ENCODE measurements at regions not wholly inside any gene's neighbourhood (a gene's known extent, or its start where the extent isn't known, plus 50 kb on each side); places are given as distances from the start of the nearest gene placed in this dataset.

DNA sequence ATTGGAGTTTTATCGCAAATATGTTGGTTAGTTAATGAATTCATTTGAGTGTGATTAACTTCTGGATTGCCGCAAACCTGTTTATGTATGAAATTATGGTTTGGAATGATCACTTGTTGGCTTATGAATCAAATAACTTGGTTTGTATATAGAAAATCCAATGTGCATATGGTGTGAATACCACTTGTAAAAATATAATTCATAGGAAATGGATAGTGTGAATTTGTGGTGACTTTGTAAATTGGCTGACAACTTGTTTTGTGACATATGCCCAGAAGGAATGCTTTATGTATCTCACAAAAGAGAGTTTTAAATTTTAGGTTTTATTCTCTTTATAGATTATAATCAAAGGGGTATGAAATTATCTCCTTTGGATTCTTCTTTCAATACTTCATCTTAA, 436.2 kb downstream of the EPHA5 start:
- no peak overlapping the region for H2AFZ ChIP-seq
- no peaks in the 10 kb centered on the region for H3F3A ChIP-seq (replicated peaks; ENCODE audit: low read depth)
- H3K4me2 ChIP-seq: no peak overlapping the region
- peaks cover 3% of the 10 kb centered on the region; the same call in 1 of the 2 replicates for H3K9me2 ChIP-seq (ENCODE audit: insufficient read depth)
- H3K27me3 ChIP-seq (ENCODE audit: insufficient read depth): no peaks in the 10 kb centered on the region
- H3K36me3 ChIP-seq (ENCODE audit: insufficient read depth): no peaks in the 10 kb centered on the region
- no peak overlapping the region for H3K4me3 Mint-ChIP-seq
- ATAC-seq (no peak), DNase-seq (ENCODE audit: low spot score) (no peak)
- no peak overlapping the region for H3K4me3 ChIP-seq
- H3K9me3 Mint-ChIP-seq: no peaks in the 10 kb centered on the region
- no peaks in the 10 kb centered on the region for H3K36me3 Mint-ChIP-seq (ENCODE audit: low read depth)
- H3K79me2 ChIP-seq (replicated peaks; ENCODE audit: insufficient read depth): no peaks in the 10 kb centered on the region
- H3K27ac Mint-ChIP-seq: no peak overlapping the region
- H3K27me3 Mint-ChIP-seq (ENCODE audit: insufficient read depth, low read depth, poor library complexity): no peaks in the 10 kb centered on the region
- no peak overlapping the region for H3K27ac ChIP-seq (ENCODE audit: low read depth)
- no peaks in the 10 kb centered on the region for H3K4me1 Mint-ChIP-seq
- TF ChIP-seq CREB1 (CRISPR knock-in tag; IDR thresholded peaks at IDR 0.05; ENCODE audit: low read depth) (no peak), NANOG (IDR thresholded peaks at IDR 0.05; ENCODE audit: borderline replicate concordance) (no peak)
- H4K20me1 ChIP-seq (replicated peaks; ENCODE audit: insufficient read depth): no peaks in the 10 kb centered on the region
- H3K4me1 ChIP-seq (ENCODE audit: insufficient read depth): no peaks in the 10 kb centered on the region

DNA sequence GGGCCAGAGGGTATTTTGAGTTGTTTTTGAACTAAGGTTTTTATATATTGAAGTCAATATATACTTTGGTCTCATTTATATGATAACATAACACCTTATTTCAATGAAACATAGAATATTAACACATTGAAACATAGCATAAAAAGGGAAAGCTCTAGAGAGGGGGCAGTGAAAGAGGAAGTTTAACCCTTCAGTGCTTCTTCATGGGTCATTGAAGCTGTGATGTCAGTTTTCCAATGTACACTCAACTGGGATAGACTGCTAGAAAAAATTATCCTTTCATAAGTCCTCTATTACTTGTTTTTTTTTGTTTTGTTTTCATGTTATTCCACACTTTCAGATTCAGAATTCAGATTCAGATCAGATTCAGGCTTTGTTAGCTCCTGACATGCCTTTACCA, 442.7 kb downstream of the EPHA5 start:
- Mint-ChIP-seq H3K36me3 (ENCODE audit: low read depth) (no peaks in the 10 kb centered on the region), H3K4me1 (no peaks in the 10 kb centered on the region), H3K9me3 (no peaks in the 10 kb centered on the region), H3K27ac (no peak overlapping the region), H3K4me3 (no peak overlapping the region), H3K27me3 (ENCODE audit: insufficient read depth, low read depth, poor library complexity) (no peaks in the 10 kb centered on the region)
- H2AFZ ChIP-seq: no peak overlapping the region
- H3F3A ChIP-seq (replicated peaks; ENCODE audit: low read depth): no peaks in the 10 kb centered on the region
- H3K27me3 ChIP-seq (ENCODE audit: insufficient read depth): no peaks in the 10 kb centered on the region
- no peak overlapping the region for H3K4me2 ChIP-seq
- H3K79me2 ChIP-seq (replicated peaks; ENCODE audit: insufficient read depth): no peaks in the 10 kb centered on the region
- ATAC-seq (no peak), DNase-seq (ENCODE audit: low spot score) (no peak)
- no peak overlapping the region for H3K27ac ChIP-seq (ENCODE audit: low read depth)
- no peaks in the 10 kb centered on the region for H3K4me1 ChIP-seq (ENCODE audit: insufficient read depth)
- H4K20me1 ChIP-seq (replicated peaks; ENCODE audit: insufficient read depth): no peaks in the 10 kb centered on the region
- H3K4me3 ChIP-seq: no peak overlapping the region
- H3K9me2 ChIP-seq (ENCODE audit: insufficient read depth): no peaks in the 10 kb centered on the region
- no peaks in the 10 kb centered on the region for H3K36me3 ChIP-seq (ENCODE audit: insufficient read depth)
- TF ChIP-seq STAT1 (IDR thresholded peaks at IDR 0.05; ENCODE audit: unreplicated experiment) (no peak), ZNF331 (CRISPR knock-in tag; IDR thresholded peaks at IDR 0.05; ENCODE audit: low read depth) (no peak), ZNF114 (CRISPR knock-in tag; IDR thresholded peaks at IDR 0.05) (no peak), POLR2AphosphoS5 (IDR thresholded peaks at IDR 0.05; ENCODE audit: low read depth) (no peak), JUNB (IDR thresholded peaks at IDR 0.05; ENCODE audit: unreplicated experiment) (no peak), EZH2 (IDR thresholded peaks at IDR 0.05; ENCODE audit: low read depth, unreplicated experiment) (no peak), CREB1 (CRISPR knock-in tag; IDR thresholded peaks at IDR 0.05; ENCODE audit: low read depth) (no peak), NANOG (IDR thresholded peaks at IDR 0.05; ENCODE audit: borderline replicate concordance) (no peak), EZH2phosphoT487 (IDR thresholded peaks at IDR 0.05; ENCODE audit: unreplicated experiment) (no peak)
- TF ChIP-seq, protein P1, sequence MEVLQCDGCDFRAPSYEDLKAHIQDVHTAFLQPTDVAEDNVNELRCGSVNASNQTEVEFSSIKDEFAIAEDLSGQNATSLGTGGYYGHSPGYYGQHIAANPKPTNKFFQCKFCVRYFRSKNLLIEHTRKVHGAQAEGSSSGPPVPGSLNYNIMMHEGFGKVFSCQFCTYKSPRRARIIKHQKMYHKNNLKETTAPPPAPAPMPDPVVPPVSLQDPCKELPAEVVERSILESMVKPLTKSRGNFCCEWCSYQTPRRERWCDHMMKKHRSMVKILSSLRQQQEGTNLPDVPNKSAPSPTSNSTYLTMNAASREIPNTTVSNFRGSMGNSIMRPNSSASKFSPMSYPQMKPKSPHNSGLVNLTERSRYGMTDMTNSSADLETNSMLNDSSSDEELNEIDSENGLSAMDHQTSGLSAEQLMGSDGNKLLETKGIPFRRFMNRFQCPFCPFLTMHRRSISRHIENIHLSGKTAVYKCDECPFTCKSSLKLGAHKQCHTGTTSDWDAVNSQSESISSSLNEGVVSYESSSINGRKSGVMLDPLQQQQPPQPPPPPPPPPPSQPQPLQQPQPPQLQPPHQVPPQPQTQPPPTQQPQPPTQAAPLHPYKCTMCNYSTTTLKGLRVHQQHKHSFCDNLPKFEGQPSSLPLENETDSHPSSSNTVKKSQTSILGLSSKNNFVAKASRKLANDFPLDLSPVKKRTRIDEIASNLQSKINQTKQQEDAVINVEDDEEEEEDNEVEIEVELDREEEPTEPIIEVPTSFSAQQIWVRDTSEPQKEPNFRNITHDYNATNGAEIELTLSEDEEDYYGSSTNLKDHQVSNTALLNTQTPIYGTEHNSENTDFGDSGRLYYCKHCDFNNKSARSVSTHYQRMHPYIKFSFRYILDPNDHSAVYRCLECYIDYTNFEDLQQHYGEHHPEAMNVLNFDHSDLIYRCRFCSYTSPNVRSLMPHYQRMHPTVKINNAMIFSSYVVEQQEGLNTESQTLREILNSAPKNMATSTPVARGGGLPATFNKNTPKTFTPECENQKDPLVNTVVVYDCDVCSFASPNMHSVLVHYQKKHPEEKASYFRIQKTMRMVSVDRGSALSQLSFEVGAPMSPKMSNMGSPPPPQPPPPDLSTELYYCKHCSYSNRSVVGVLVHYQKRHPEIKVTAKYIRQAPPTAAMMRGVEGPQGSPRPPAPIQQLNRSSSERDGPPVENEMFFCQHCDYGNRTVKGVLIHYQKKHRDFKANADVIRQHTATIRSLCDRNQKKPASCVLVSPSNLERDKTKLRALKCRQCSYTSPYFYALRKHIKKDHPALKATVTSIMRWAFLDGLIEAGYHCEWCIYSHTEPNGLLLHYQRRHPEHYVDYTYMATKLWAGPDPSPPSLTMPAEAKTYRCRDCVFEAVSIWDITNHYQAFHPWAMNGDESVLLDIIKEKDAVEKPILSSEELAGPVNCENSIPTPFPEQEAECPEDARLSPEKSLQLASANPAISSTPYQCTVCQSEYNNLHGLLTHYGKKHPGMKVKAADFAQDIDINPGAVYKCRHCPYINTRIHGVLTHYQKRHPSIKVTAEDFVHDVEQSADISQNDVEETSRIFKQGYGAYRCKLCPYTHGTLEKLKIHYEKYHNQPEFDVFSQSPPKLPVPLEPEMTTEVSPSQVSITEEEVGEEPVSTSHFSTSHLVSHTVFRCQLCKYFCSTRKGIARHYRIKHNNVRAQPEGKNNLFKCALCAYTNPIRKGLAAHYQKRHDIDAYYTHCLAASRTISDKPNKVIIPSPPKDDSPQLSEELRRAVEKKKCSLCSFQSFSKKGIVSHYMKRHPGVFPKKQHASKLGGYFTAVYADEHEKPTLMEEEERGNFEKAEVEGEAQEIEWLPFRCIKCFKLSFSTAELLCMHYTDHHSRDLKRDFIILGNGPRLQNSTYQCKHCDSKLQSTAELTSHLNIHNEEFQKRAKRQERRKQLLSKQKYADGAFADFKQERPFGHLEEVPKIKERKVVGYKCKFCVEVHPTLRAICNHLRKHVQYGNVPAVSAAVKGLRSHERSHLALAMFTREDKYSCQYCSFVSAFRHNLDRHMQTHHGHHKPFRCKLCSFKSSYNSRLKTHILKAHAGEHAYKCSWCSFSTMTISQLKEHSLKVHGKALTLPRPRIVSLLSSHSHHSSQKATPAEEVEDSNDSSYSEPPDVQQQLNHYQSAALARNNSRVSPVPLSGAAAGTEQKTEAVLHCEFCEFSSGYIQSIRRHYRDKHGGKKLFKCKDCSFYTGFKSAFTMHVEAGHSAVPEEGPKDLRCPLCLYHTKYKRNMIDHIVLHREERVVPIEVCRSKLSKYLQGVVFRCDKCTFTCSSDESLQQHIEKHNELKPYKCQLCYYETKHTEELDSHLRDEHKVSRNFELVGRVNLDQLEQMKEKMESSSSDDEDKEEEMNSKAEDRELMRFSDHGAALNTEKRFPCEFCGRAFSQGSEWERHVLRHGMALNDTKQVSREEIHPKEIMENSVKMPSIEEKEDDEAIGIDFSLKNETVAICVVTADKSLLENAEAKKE (CRISPR knock-in tag; IDR thresholded peaks at IDR 0.05): no peak
- TF ChIP-seq, protein P2, sequence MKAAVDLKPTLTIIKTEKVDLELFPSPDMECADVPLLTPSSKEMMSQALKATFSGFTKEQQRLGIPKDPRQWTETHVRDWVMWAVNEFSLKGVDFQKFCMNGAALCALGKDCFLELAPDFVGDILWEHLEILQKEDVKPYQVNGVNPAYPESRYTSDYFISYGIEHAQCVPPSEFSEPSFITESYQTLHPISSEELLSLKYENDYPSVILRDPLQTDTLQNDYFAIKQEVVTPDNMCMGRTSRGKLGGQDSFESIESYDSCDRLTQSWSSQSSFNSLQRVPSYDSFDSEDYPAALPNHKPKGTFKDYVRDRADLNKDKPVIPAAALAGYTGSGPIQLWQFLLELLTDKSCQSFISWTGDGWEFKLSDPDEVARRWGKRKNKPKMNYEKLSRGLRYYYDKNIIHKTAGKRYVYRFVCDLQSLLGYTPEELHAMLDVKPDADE (IDR thresholded peaks at IDR 0.05): no peak
- TF ChIP-seq, protein P3, sequence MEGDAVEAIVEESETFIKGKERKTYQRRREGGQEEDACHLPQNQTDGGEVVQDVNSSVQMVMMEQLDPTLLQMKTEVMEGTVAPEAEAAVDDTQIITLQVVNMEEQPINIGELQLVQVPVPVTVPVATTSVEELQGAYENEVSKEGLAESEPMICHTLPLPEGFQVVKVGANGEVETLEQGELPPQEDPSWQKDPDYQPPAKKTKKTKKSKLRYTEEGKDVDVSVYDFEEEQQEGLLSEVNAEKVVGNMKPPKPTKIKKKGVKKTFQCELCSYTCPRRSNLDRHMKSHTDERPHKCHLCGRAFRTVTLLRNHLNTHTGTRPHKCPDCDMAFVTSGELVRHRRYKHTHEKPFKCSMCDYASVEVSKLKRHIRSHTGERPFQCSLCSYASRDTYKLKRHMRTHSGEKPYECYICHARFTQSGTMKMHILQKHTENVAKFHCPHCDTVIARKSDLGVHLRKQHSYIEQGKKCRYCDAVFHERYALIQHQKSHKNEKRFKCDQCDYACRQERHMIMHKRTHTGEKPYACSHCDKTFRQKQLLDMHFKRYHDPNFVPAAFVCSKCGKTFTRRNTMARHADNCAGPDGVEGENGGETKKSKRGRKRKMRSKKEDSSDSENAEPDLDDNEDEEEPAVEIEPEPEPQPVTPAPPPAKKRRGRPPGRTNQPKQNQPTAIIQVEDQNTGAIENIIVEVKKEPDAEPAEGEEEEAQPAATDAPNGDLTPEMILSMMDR (conservative IDR thresholded peaks at IDR 0.05; ENCODE audit: low read depth in 2 of 2): no peak

All from GM23338 (cell line).